ENCODE measurements at regions not wholly inside any gene's neighbourhood (a gene's known extent, or its start where the extent isn't known, plus 50 kb on each side); places are given as distances from the start of the nearest gene placed in this dataset.

- TF ChIP-seq CTCF (IDR thresholded peaks at IDR 0.05) (no peak), POLR2A (IDR thresholded peaks at IDR 0.05) (no peak)
Measured at GRCh38 chr6:86609549-86610388, 327.6 kb upstream of the HTR1E start.
